Activated CD8-positive, alpha-beta T cell treated with anti-CD3 and anti-CD28 coated beads for 36 hours (primary cell): ENCODE measurements at regions not wholly inside any gene's neighbourhood (a gene's known extent, or its start where the extent isn't known, plus 50 kb on each side); places are given as distances from the start of the nearest gene placed in this dataset.

Source experiments
- ATAC-seq: fragments of 200-7000 bp; cut with Tn5 transposase; one replicate; pipeline ENCODE4 v1.10.0; 2021; ENCODE audit warnings: mild to moderate bottlenecking, moderate library complexity
- CTCF ChIA-PET: fragments of 350-600 bp; sonication (Branson Sonifier 250); formaldehyde crosslinking; loops from one replicate; lab custom pipeline; 2021; ENCODE audit warnings: antibody characterized with exemption; lab: Charles Lee
- POLR2A ChIA-PET: fragments of 350-600 bp; sonication (Branson Sonifier 250); formaldehyde crosslinking; loops from one replicate; lab custom pipeline; 2021; ENCODE audit warnings: antibody characterized with exemption; lab: Charles Lee
- DNase-seq: peaks from one replicate; pipeline ENCODE4 v3.0.0-alpha.2; 2020
- H3K27ac Mint-ChIP-seq: one replicate; pipeline ENCODE4 v1.8.0; 2021; ENCODE audit warnings: mild to moderate bottlenecking, mixed read lengths
- H3K27me3 Mint-ChIP-seq: one replicate; pipeline ENCODE4 v1.8.0; 2021; ENCODE audit warnings: mixed read lengths
- H3K36me3 Mint-ChIP-seq: one replicate; pipeline ENCODE4 v1.8.0; 2021; ENCODE audit warnings: low read depth, mixed read lengths
- H3K4me1 Mint-ChIP-seq: one replicate; pipeline ENCODE4 v1.8.0; 2021; ENCODE audit warnings: low read depth, mixed read lengths
- H3K4me3 Mint-ChIP-seq: one replicate; pipeline ENCODE4 v1.8.0; 2021; ENCODE audit warnings: mild to moderate bottlenecking, moderate library complexity, mixed read lengths
- H3K9me3 Mint-ChIP-seq: one replicate; pipeline ENCODE4 v1.8.0; 2021; ENCODE audit warnings: mixed read lengths
- CTCF ChIP-seq: fragments of 200-600 bp; IDR thresholded peaks from one replicate; pipeline ENCODE4 v1.8.0; 2022; ENCODE audit warnings: antibody characterized with exemption, mild to moderate bottlenecking
- intact Hi-C: fragments of 100-400 bp; cut with micrococcal nuclease; formaldehyde crosslinking; loops from one replicate; pipeline ENCODE4 v1.10.0; 2022

- ATAC-seq (no peak), DNase-seq (no peak)
- H3K4me1 Mint-ChIP-seq: no peaks in the 10 kb centered on the region
- H3K27me3 Mint-ChIP-seq: no peaks in the 10 kb centered on the region
- POLR2A ChIA-PET: no interaction called here
- intact Hi-C loops: no loop called here
- CTCF ChIA-PET: no interaction called here
- no peak overlapping the region for H3K4me3 Mint-ChIP-seq
- no peaks in the 10 kb centered on the region for H3K36me3 Mint-ChIP-seq
- TF ChIP-seq CTCF: no peak
- H3K9me3 Mint-ChIP-seq: no peaks in the 10 kb centered on the region
- H3K27ac Mint-ChIP-seq: no peak overlapping the region
Measured at GRCh38 chr10:78779339-78779955, 289.3 kb upstream of the ZMIZ1 start.

- Mint-ChIP-seq H3K4me3 (no peak overlapping the region), H3K36me3 (no peaks in the 10 kb centered on the region), H3K4me1 (no peaks in the 10 kb centered on the region), H3K27me3 (no peaks in the 10 kb centered on the region), H3K27ac (no peak overlapping the region), H3K9me3 (no peaks in the 10 kb centered on the region)
- TF ChIP-seq CTCF: no peak
- intact Hi-C loops: no loop called here
- DNase-seq (no peak), ATAC-seq (no peak)
- POLR2A ChIA-PET: no interaction called here
- CTCF ChIA-PET: no interaction called here
Measured at GRCh38 chr10:78780551-78780961, 288.2 kb upstream of the ZMIZ1 start.

GRCh38 chr10:78781251-78781913 lies 287.4 kb upstream of the ZMIZ1 start:
- TF ChIP-seq CTCF: no peak
- H3K4me3 Mint-ChIP-seq: no peak overlapping the region
- ChIA-PET CTCF (no interaction called here), POLR2A (no interaction called here)
- H3K27ac Mint-ChIP-seq: no peak overlapping the region
- H3K4me1 Mint-ChIP-seq: no peaks in the 10 kb centered on the region
- H3K27me3 Mint-ChIP-seq: peaks cover 1% of the 10 kb centered on the region
- ATAC-seq (no peak), DNase-seq (no peak)
- no peaks in the 10 kb centered on the region for H3K9me3 Mint-ChIP-seq
- intact Hi-C loops: no loop called here
- no peaks in the 10 kb centered on the region for H3K36me3 Mint-ChIP-seq

- CTCF ChIA-PET: no interaction called here
- POLR2A ChIA-PET: no interaction called here
- intact Hi-C loops: no loop called here
- no peaks in the 10 kb centered on the region for H3K36me3 Mint-ChIP-seq
- H3K9me3 Mint-ChIP-seq: no peaks in the 10 kb centered on the region
- no peaks in the 10 kb centered on the region for H3K4me1 Mint-ChIP-seq
- DNase-seq (no peak), ATAC-seq (no peak)
- H3K27me3 Mint-ChIP-seq: peaks cover 1% of the 10 kb centered on the region
- TF ChIP-seq CTCF: no peak
- H3K27ac Mint-ChIP-seq: no peak overlapping the region
- no peak overlapping the region for H3K4me3 Mint-ChIP-seq
Measured at GRCh38 chr10:78781991-78782390, 286.8 kb upstream of the ZMIZ1 start.

- intact Hi-C loops: no loop called here
- H3K27ac Mint-ChIP-seq: no peak overlapping the region
- H3K4me3 Mint-ChIP-seq: no peak overlapping the region
Measured at GRCh38 chr10:78782441-78782840, 286.3 kb upstream of the ZMIZ1 start.

More at GRCh38 chr10:78782441-78782840, 286.3 kb upstream of the ZMIZ1 start:
- Mint-ChIP-seq H3K9me3 (no peaks in the 10 kb centered on the region), H3K27me3 (peaks cover 1% of the 10 kb centered on the region), H3K4me1 (no peaks in the 10 kb centered on the region), H3K36me3 (no peaks in the 10 kb centered on the region)
- ATAC-seq (no peak), DNase-seq (no peak)
- ChIA-PET POLR2A (no interaction called here), CTCF (no interaction called here)
- no peak for TF ChIP-seq CTCF
